ENCODE measurements at regions not wholly inside any gene's neighbourhood (a gene's known extent, or its start where the extent isn't known, plus 50 kb on each side); places are given as distances from the start of the nearest gene placed in this dataset.

- DNase-seq = no peak
These were observed 184.2 kb downstream of the GPAM start for GRCh38 chr10:111999205-111999914.

DNA sequence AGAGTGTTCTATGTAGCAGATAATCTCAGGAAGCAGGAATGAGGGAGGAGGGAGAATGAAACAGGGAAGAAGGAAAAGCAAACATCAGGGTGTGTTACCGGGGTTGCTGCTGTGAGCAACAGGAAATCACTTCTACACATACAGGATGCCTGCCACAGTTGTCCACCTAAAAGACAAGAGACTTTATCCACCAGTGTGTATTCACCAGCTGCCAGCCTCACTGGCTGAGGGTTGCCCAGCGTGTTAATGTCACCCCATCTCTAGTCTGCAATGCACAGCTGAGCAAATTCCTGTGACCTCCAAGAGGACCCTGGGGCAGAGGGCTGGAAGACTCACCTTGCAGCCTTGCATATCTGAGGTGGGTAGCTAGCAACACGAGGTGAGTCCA is 183.7 kb downstream of the GPAM start:
- no peak for DNase-seq

GRCh38 chr10:112000466-112000865 is 183.1 kb downstream of the GPAM start:
- DNase-seq = no peak

DNA sequence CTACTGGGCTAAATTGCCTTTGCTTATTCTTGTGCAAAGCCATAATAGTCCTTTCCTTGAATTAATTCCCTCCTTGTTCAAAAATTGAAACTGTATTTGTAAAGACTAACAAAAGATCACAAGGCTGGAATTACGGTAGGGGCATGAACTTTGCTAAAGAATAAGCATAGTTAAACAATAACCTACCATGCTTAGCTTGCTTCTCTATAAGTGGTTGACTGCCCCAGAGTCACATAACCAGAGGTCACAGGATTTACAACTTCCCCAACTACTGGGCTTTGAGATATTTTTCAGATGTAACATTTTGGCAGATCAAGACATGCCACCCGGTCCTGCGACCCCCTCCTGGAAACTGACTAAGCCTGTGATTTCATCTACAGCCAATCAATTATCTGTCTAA is 181.4 kb downstream of the GPAM start:
- no peak for DNase-seq

GRCh38 chr10:112004075-112004474 is 179.5 kb downstream of the GPAM start:
- no peak for DNase-seq

- DNase-seq = no peak
These were observed 178.5 kb downstream of the GPAM start for GRCh38 chr10:112005044-112005443.

DNA sequence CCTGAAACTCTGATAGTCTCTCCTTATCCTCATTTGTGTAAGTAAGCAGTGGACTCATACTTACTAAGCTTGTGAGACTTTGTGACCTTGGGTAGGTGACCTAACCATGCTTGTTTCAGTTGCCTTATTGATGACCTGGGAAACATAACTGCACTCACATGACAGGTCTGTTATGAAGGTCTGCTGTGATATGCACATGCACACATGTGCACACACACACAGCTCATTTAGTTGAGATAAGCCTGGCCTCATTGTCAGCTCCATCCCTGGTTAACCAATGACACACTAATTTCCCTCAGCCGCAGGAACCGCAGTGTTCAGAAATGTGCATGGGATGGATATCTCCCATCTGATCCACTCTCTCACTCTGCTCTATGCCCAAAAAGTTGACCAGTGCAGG is 177.2 kb downstream of the GPAM start:
- no peak for DNase-seq

GRCh38 chr10:112006831-112007230 is 176.7 kb downstream of the GPAM start:
- no peak for DNase-seq

DNA sequence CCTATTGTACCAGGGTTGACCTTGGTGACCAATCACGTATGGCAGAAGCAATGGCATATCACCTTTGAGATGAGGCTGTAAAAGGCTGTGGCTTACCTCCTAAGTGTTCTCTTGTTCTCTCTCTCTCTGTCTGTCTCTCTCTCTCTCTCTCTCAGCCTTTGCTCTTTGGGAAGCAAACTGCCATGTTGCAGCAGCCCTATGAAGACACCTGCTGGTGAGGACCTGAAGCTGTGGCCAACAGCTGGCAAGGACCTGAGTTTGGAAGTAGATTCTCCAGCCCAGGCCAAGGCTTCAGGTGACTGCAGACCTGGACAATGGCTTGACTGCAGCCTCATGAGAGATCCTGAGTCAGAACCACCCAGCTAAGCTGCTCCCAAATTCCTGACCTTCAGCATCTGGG is 161.4 kb downstream of the GPAM start:
- no peak for DNase-seq

DNA sequence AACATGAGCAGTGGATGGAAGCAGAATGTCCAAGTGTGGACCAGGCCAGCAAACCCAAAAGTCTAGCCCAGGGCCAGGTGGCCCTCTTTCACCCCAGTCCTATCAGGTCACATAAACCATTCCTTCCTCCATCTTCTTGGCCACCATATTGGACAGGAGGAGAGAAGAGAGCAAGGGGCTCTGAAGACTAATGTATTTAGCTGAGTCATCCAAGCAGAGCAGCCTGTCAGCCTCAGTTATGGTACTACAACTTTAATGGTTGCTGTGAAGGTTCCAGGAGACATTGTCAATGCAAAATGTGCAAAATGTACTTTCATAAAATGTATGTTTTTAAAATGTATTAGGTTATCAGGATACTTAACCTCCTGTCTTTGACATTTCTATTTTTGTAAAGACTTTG is 159.5 kb downstream of the GPAM start:
- no peak for DNase-seq

GRCh38 chr10:112025228-112025627 is 158.3 kb downstream of the GPAM start:
- no peak for DNase-seq

DNA sequence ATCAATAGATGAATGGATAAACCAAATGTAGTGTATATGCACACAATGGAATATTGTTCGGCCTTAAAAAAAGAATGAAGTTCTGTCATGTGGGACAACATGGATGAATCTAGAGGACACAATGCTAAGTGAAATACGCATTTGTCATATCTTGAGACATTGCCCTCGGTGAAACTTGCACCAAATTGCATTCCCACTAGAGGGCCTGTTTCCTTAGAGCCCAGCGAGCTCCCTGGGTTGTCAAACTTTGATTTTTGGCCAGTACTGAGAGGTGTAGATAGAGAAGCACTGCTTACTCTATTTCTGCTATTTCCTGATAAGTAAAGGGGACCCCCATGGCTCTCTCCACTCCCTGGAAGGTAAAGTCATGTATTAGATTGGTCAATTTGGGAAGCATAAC is 157.1 kb downstream of the GPAM start:
- DNase-seq = no peak

DNA sequence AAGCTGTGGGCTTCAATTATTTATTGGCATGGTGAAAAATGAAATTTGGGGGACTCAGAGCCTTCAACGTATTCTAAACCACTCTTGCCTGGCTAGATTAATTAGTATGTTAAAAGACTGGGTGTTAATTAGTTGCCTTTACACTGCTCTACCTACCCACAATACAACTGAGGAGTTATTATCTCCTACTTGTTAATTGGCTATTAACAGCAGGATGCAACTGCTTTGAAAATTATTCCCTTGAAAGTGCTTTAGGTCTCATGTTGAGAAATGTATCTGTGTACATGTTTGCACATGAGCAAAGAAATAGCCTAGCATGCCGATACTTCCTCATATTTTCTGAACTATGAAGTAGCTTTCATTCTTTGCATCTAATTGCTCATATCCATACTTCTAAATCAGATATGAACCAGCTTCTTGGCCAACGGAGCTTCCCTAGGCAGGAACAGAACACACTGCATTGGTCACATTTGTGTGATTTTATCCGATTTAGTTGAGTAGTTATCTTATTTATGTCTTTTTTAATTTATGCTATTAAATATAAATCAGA is 155.8 kb downstream of the GPAM start:
- DNase-seq = no peak

GRCh38 chr10:112030431-112030830 is 153.1 kb downstream of the GPAM start:
- DNase-seq = no peak

- no peak for DNase-seq
These were observed 143.7 kb downstream of the GPAM start for GRCh38 chr10:112039823-112040222.

DNA sequence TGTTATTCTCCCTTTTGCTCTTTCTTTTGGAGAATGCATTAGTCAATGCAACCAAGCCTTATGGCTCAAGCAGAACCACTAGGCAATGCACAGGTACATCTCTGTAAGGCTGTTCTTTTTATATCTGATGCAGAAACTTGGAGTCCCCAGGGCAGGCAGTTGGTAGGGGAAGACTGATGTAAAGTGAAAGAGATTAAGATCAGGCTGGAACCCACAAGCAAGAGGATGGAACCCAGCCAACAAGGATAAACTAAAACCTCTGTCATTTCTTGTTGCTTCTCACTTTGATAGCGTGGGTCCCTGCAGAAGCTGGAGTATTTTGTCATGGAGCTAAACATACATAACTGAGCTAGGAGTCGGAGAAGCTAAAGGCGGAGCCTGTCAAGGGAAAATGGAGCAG is 142.9 kb downstream of the GPAM start:
- DNase-seq = no peak

- no peak for DNase-seq
These were observed 137.6 kb downstream of the GPAM start for GRCh38 chr10:112045938-112046337.

- DNase-seq = no peak
These were observed 135.9 kb downstream of the GPAM start for GRCh38 chr10:112047674-112048073.

- DNase-seq = no peak
These were observed 131.4 kb downstream of the GPAM start for GRCh38 chr10:112052166-112052565.

GRCh38 chr10:112053895-112054294 is 129.7 kb downstream of the GPAM start:
- DNase-seq = no peak

DNA sequence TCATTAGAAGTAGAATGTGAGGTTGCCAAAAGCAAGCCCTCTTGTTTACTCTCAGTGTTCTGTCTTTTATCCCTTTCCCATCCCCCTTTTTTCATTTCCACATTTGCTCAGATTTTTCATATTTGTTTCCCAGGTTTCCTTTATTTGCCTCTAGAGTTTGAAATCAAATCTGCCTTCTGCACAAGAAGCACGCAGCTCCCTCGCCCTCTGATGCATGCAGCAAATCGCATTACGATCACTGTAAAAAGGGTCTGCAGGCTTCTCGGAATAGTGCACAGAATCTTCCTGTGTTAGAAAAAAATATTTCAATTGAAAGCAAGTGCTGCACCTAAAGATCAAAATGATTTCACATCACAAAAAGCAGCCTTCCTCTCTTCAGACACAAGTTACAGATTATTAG is 129.0 kb downstream of the GPAM start:
- no peak for DNase-seq

DNA sequence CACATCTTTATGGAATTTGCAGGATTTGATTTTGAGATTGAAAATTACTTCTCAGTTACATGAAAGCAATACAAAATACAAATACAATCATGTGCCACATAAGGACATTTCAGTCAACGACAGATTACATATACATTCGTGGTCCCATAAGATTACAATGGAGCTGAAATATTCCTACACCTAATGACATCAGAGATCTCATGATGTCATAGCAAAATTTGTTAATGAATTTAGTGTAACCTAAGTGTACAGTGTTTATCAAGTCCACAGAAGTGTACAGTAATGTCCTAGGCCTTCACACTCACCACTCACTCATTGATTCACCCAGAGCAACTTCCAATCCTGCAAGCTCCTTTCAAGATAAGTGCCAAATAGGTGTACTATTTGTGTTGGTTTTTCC is 126.5 kb downstream of the GPAM start:
- no peak for DNase-seq

GRCh38 chr10:112059220-112059619 is 124.3 kb downstream of the GPAM start:
- DNase-seq = no peak

DNA sequence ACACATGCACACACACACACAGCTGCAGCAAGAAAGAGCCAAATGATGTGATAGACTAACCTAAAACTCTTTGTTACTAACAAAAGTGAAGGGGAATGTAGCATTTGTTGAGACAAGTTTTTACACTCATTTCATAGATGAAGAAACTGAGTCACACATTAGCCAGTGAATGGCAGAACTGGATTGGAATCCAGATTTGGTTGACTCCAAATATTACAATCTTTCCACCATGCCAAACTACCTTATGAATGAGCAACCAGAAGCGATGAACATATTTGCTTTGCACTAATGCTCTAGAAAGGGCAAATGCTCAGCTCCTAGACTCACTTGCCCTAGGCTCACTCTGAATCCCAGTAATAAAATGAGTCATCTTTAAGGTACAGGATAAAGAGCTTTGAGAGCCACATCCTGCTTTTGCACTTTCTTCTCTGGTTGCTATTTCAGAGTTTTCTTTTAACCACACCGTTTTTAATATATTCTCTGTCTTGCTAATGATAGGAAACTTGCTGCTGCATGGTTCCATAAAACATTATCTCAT is 111.9 kb downstream of the GPAM start:
- DNase-seq = no peak

DNA sequence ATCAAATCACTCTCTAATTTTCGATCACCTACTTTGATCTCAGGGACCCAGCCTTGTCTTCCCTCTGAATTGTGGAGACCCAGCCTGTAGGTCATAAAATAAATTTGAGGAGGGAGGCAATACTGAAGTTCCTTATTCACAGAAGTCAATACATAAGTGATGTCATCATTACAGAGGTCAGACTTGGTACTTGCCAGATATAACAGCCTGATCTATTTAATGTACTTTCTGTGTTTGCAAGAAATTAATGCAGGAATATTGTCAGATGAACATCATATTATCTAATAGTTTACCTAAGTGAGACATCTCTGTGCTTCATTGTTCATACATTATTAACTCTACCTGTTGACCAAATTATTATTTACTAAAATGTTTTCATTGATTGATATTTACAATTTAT is 105.6 kb downstream of the GPAM start:
- DNase-seq = no peak
